Activated naive CD8-positive, alpha-beta T cell treated with anti-CD3 and anti-CD28 coated beads, Interleukin-2, amount 50 U/mL, for 24 hours (primary cell): ENCODE measurements at regions not wholly inside any gene's neighbourhood (a gene's known extent, or its start where the extent isn't known, plus 50 kb on each side); places are given as distances from the start of the nearest gene placed in this dataset.

Experiments
- ATAC-seq: fragments of 150-1000 bp; cut with Tn5 transposase; one replicate; pipeline ENCODE4 v1.10.0; 2021
- DNase-seq: peaks from one replicate; pipeline ENCODE4 v3.0.0; 2021
- H3K27ac Mint-ChIP-seq: one replicate; pipeline ENCODE4 v1.8.0; 2021; ENCODE audit warnings: mild to moderate bottlenecking, mixed read lengths
- H3K27me3 Mint-ChIP-seq: one replicate; pipeline ENCODE4 v1.8.0; 2021; ENCODE audit warnings: mixed read lengths
- H3K36me3 Mint-ChIP-seq: one replicate; pipeline ENCODE4 v1.8.0; 2021; ENCODE audit warnings: low read depth, mixed read lengths
- H3K4me1 Mint-ChIP-seq: one replicate; pipeline ENCODE4 v1.8.0; 2021; ENCODE audit warnings: mixed read lengths
- H3K4me3 Mint-ChIP-seq: one replicate; pipeline ENCODE4 v1.8.0; 2021; ENCODE audit warnings: mild to moderate bottlenecking, moderate library complexity, mixed read lengths
- H3K9me3 Mint-ChIP-seq: one replicate; pipeline ENCODE4 v1.8.0; 2021; ENCODE audit warnings: mixed read lengths

DNA sequence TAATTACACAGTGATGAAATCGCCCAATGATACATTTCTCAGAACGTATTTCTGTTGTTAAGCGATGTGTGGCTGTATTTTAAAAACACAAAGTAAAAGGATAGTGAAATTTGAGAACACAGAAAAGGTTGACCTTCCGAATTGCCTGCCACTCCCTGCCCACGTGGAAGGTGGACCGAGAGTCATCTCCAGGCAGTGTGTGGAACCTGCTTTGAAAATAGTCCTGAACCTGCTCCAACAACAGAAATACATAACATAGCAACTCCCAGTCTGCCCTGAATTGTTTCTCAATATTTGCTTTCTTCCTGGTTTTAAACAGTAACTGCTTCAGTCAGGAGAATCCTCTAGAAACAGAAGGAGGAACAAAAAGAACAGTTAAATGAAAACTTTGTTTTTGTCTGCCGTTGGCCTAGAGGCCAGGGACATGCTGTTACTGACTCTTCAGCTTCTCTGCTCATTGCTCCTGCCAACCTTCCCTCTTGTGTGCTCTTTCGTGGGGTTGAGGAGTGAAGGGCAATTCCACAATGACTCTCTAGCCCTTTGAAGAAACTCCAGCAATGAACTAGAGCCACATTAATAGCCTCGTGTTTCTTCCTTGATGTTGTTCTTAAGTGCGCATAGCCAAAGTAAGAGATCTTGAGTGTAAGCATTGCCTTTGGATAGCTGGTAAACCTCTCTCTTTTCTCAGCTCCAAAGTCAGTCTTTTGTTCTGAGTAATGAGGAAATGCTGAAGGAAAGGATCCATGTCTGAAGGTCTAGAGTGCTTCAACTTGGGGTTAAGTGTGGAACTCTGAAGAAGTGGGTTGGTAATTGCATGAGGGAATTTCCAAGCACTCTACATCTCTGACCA, 452.5 kb upstream of the CCL2 start:
- DNase-seq (no peak), ATAC-seq (no peak)
- Mint-ChIP-seq H3K4me1 (no peaks in the 10 kb centered on the region), H3K36me3 (no peaks in the 10 kb centered on the region), H3K27me3 (peaks cover 23% of the 10 kb centered on the region), H3K27ac (no peak overlapping the region), H3K4me3 (no peak overlapping the region), H3K9me3 (no peaks in the 10 kb centered on the region)

- no peaks in the 10 kb centered on the region for H3K36me3 Mint-ChIP-seq
- DNase-seq = no peak
- H3K27me3 Mint-ChIP-seq = peaks cover 19% of the 10 kb centered on the region
- no peak overlapping the region for H3K27ac Mint-ChIP-seq
- no peak overlapping the region for H3K4me3 Mint-ChIP-seq
- no peak for ATAC-seq
- H3K4me1 Mint-ChIP-seq = no peaks in the 10 kb centered on the region
- no peaks in the 10 kb centered on the region for H3K9me3 Mint-ChIP-seq
These were observed 451.8 kb upstream of the CCL2 start for GRCh38 chr17:33803199-33803685.

DNA sequence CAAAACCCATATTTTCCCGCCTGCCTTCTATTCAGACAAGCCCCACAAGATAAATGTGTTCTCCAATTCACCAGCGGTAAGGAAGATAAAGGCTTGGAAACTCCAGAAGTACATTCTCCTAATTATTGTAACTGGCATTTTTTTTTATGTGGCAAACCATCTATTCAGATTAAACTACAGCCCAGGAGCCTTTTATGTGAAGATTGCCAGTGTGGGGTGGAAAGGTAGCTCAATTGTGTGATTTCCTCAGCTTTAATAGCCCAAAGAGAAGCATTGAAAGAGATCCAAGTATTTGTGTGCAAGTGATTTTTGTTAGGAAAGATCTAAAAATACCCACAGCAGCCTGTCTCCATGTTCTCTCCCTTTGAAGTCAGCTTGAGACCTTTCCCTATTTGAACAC, 451.4 kb upstream of the CCL2 start:
- Mint-ChIP-seq H3K36me3 (no peaks in the 10 kb centered on the region), H3K27me3 (peaks cover 16% of the 10 kb centered on the region), H3K27ac (no peak overlapping the region), H3K4me3 (no peak overlapping the region), H3K9me3 (no peaks in the 10 kb centered on the region), H3K4me1 (no peaks in the 10 kb centered on the region)
- DNase-seq (no peak), ATAC-seq (no peak)

DNA sequence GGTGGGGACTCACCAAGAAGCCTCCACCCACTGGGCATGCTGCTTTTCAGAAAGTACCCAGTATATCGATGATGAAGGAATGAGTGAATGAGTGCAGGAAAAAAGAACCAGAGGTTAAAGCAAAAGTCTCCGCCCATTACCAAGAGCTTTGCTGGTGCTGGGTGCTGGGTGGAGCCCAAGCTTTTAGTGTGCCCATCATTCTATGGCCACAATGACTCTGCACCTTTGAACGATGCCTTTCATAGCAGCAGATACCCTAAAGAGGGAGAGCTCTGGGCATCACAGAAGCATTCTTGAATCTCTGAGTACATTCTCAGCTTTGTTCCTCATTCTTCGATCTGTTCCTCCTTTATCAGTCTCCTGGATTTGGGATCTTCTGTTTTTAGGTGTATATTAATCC, 450.7 kb upstream of the CCL2 start:
- no peak for ATAC-seq
- Mint-ChIP-seq H3K4me3 (no peak overlapping the region), H3K27ac (no peak overlapping the region)

GRCh38 chr17:33806631-33807030, 448.5 kb upstream of the CCL2 start:
- Mint-ChIP-seq H3K36me3 (no peaks in the 10 kb centered on the region), H3K9me3 (no peaks in the 10 kb centered on the region), H3K4me1 (no peaks in the 10 kb centered on the region), H3K27ac (no peak overlapping the region), H3K27me3 (peaks cover 12% of the 10 kb centered on the region), H3K4me3 (no peak overlapping the region)
- no peak for DNase-seq
- ATAC-seq = no peak

More for the DNA sequence above, 450.7 kb upstream of the CCL2 start:
- H3K9me3 Mint-ChIP-seq = no peaks in the 10 kb centered on the region
- no peaks in the 10 kb centered on the region for H3K36me3 Mint-ChIP-seq
- H3K4me1 Mint-ChIP-seq = no peaks in the 10 kb centered on the region
- DNase-seq = no peak
- H3K27me3 Mint-ChIP-seq = peaks cover 14% of the 10 kb centered on the region

DNA sequence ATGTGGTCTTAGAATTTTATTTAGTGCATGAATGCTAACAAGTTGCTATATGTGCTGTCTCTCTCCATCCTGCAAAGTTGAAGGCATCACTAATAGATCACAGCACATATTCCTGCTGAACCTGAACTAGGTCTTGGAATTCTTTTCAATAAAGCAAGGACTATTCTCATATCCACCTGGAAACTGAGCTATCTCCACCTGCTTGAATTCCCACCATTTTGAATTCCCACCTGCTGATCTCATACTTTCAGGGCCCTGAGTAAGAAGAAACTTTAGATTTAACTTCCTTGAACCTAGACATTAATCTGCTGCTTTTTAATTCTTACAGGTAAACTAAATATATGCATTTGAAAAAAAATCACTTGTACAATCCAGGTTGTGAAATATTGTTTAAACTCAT, 445.3 kb upstream of the CCL2 start:
- no peak overlapping the region for H3K27ac Mint-ChIP-seq
- DNase-seq (no peak), ATAC-seq (no peak)
- no peaks in the 10 kb centered on the region for H3K36me3 Mint-ChIP-seq
- no peak overlapping the region for H3K4me3 Mint-ChIP-seq
- no peaks in the 10 kb centered on the region for H3K4me1 Mint-ChIP-seq
- H3K9me3 Mint-ChIP-seq = no peaks in the 10 kb centered on the region
- peaks cover 6% of the 10 kb centered on the region for H3K27me3 Mint-ChIP-seq

- Mint-ChIP-seq H3K36me3 (no peaks in the 10 kb centered on the region), H3K4me3 (no peak overlapping the region), H3K27me3 (peaks cover 3% of the 10 kb centered on the region), H3K4me1 (no peaks in the 10 kb centered on the region), H3K27ac (no peak overlapping the region), H3K9me3 (no peaks in the 10 kb centered on the region)
- DNase-seq (no peak), ATAC-seq (no peak)
These were observed 443.9 kb upstream of the CCL2 start for GRCh38 chr17:33811004-33811760.

DNA sequence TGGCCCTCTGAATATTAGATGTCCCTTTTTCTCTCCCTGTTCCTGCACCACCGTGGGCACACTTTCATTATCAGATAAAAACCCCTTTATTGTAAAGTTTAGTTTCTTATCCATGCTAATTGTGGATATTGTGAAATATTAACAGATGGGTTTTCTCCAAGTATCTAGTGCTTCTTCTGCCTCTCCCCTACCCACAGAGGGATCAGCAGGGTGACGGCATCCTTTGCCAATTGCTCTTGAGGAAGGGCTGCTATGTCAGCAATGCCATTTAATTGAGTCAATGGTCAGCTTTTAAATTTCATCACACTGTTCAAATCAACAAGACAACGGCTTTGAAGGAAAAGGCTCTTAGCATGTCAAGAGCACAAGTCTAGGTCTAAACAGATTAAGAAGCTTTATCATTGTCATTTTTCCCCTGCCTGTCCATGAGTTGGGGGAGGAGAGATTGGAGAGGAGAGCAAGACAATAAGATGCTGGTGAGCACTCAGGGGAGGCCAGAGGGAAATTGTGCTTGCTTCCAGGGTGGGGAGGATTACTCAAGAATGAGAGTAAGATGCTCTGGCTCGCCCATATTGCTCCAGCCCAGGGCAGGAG, 443.0 kb upstream of the CCL2 start:
- H3K4me3 Mint-ChIP-seq = no peak overlapping the region
- no peaks in the 10 kb centered on the region for H3K4me1 Mint-ChIP-seq
- no peaks in the 10 kb centered on the region for H3K9me3 Mint-ChIP-seq
- no peak for ATAC-seq
- no peaks in the 10 kb centered on the region for H3K36me3 Mint-ChIP-seq
- DNase-seq = no peak
- H3K27me3 Mint-ChIP-seq = peaks cover 3% of the 10 kb centered on the region
- no peak overlapping the region for H3K27ac Mint-ChIP-seq

DNA sequence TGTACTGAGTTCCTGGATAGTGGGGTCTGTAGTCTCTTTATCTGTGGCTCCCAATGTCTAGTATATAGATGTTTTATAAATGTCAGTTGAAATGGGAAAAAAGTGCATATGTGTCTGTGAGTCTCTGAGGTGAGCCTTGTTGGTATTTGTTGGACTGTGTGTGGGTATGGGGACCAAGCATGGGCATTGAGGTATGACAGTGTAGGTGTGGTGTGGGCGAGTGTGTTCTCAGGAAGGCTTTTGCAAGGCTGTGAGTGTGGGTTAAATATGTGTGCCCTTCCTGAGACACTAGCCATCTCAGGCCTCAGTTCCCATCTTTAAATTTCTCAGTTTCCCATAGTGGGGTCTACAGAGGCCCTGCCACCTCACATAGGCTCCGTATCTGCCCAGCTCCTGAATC, 440.2 kb upstream of the CCL2 start:
- ATAC-seq (no peak), DNase-seq (no peak)
- peaks cover 3% of the 10 kb centered on the region for H3K27me3 Mint-ChIP-seq
- no peak overlapping the region for H3K4me3 Mint-ChIP-seq
- no peaks in the 10 kb centered on the region for H3K9me3 Mint-ChIP-seq
- no peaks in the 10 kb centered on the region for H3K36me3 Mint-ChIP-seq
- no peak overlapping the region for H3K27ac Mint-ChIP-seq
- no peaks in the 10 kb centered on the region for H3K4me1 Mint-ChIP-seq

GRCh38 chr17:33816036-33816435, 439.0 kb upstream of the CCL2 start:
- Mint-ChIP-seq H3K9me3 (no peaks in the 10 kb centered on the region), H3K27me3 (peaks cover 3% of the 10 kb centered on the region), H3K4me1 (no peaks in the 10 kb centered on the region), H3K36me3 (no peaks in the 10 kb centered on the region), H3K4me3 (no peak overlapping the region), H3K27ac (no peak overlapping the region)
- DNase-seq (no peak), ATAC-seq (no peak)

DNA sequence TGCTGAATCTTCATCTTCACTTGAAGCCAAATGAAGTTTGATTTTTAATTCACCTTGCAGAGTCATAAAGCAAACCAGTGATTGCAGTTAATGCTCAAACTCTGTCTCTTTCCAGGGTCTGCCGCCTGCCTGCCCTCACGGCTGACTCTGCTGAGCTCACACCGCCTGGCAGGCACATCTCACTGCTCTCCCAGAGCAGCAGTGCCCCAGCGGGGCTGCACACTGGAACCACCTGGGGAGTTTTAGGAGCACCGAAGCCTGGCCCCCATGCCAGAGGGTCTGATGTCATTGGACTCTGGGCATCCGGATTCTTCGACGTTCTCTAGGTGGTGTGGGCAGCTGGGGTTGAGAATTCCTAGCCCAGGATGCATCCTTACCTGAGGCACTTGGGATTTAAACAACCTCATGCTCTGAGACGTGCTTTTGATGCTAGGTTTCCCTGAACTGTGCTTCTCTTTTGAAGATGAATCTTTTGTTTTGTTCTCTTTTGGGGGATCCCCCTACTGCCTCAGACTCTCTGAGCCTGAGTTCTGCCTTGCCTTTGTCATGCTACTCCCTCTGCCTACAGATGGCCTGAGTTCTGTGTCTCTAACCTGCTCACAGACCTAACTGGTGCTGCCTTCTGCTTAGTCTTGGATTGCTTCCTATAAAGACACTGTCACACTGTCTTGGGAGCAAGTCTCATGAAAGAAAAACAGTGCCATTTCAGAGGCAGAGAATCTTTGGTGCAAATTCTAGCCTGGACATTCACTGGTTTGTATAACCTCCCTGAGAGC, 438.1 kb upstream of the CCL2 start:
- Mint-ChIP-seq H3K36me3 (no peaks in the 10 kb centered on the region), H3K27ac (no peak overlapping the region), H3K9me3 (no peaks in the 10 kb centered on the region), H3K4me1 (no peaks in the 10 kb centered on the region), H3K4me3 (no peak overlapping the region), H3K27me3 (peaks cover 3% of the 10 kb centered on the region)
- DNase-seq (no peak), ATAC-seq (no peak)

DNA sequence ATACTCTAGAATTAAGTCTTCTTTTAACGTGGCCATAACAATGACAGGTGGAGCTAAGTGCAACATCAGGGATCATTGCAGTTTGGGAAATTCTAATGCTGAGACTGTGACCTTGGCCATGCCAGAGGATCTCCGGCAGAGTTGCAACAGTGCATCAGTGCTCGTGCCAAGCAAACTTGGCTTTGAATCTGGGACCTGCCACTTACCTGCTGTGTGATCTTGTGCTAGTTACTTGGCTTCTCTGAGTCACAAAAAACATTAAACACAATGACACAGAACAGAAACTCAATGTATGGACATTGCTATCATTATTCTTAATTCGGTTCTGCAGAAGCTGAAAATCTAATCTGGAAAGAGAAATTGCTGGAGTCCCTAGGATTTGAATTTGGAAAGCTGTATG, 435.5 kb upstream of the CCL2 start:
- DNase-seq (no peak), ATAC-seq (no peak)
- H3K36me3 Mint-ChIP-seq = no peaks in the 10 kb centered on the region
- peaks cover 2% of the 10 kb centered on the region for H3K27me3 Mint-ChIP-seq
- H3K9me3 Mint-ChIP-seq = no peaks in the 10 kb centered on the region
- H3K27ac Mint-ChIP-seq = no peak overlapping the region
- no peaks in the 10 kb centered on the region for H3K4me1 Mint-ChIP-seq
- H3K4me3 Mint-ChIP-seq = no peak overlapping the region

- H3K4me1 Mint-ChIP-seq = no peaks in the 10 kb centered on the region
- no peak overlapping the region for H3K4me3 Mint-ChIP-seq
- DNase-seq (no peak), ATAC-seq (no peak)
- H3K27me3 Mint-ChIP-seq = peaks cover 4% of the 10 kb centered on the region
- H3K9me3 Mint-ChIP-seq = no peaks in the 10 kb centered on the region
- no peaks in the 10 kb centered on the region for H3K36me3 Mint-ChIP-seq
- H3K27ac Mint-ChIP-seq = no peak overlapping the region
These were observed 422.8 kb upstream of the CCL2 start for GRCh38 chr17:33832262-33832661.

- Mint-ChIP-seq H3K9me3 (no peaks in the 10 kb centered on the region), H3K4me1 (no peaks in the 10 kb centered on the region), H3K27ac (no peak overlapping the region), H3K27me3 (no peaks in the 10 kb centered on the region), H3K4me3 (no peak overlapping the region), H3K36me3 (no peaks in the 10 kb centered on the region)
- no peak for DNase-seq
- no peak for ATAC-seq
These were observed 417.8 kb upstream of the CCL2 start for GRCh38 chr17:33837281-33837680.
